ENCODE measurements at regions not wholly inside any gene's neighbourhood (a gene's known extent, or its start where the extent isn't known, plus 50 kb on each side); places are given as distances from the start of the nearest gene placed in this dataset.

DNA sequence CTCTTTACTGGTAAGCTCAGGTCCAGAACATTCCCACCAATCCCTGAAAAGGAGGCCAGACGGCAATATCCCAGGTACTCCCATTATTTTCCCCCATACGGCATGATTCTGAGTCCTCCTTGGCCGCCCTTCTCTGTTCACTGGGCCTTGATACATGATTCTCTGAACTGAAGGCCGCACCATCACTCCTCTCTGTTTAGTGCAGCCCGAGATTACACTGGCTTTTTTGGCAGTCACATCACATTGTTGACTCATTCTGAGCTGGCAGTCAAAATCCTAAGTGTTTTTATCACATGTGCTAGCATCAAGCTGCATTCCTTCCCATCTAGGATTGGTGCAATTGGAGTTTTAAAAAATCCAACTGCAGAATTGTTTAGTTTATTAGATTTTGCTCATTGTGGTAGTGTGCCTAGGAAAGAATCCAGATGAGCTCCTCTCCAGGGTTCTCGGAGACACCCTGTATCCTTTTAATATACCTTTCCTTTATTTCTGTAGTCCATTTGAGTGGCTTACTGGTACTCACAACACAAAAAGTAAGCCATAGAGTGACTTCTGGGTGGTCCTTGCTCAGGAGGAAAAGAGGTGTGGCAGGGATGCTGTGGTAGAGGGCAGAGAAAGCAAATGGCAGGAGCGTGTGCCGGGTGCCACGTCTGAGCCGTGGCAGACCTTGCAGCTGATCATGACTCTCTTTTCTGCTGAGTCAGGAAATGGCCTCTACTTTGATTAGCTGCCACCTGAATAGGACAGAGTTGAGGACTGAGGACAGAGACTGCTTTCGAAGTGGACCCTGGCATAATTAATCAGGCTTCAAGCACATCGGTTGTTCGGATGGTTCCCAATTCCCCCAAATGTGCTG lies 121.1 kb upstream of the IL12B start:
- DNase-seq (ENCODE audit: low read depth), result peak; percentile 87
- no peak overlapping the region for H3K4me3 ChIP-seq (ENCODE audit: low read length)
- TF ChIP-seq, protein P1, sequence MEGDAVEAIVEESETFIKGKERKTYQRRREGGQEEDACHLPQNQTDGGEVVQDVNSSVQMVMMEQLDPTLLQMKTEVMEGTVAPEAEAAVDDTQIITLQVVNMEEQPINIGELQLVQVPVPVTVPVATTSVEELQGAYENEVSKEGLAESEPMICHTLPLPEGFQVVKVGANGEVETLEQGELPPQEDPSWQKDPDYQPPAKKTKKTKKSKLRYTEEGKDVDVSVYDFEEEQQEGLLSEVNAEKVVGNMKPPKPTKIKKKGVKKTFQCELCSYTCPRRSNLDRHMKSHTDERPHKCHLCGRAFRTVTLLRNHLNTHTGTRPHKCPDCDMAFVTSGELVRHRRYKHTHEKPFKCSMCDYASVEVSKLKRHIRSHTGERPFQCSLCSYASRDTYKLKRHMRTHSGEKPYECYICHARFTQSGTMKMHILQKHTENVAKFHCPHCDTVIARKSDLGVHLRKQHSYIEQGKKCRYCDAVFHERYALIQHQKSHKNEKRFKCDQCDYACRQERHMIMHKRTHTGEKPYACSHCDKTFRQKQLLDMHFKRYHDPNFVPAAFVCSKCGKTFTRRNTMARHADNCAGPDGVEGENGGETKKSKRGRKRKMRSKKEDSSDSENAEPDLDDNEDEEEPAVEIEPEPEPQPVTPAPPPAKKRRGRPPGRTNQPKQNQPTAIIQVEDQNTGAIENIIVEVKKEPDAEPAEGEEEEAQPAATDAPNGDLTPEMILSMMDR (IDR thresholded peaks at IDR 0.05; ENCODE audit: insufficient read depth, low read depth, low read length, missing control alignments), result no peak

DNA sequence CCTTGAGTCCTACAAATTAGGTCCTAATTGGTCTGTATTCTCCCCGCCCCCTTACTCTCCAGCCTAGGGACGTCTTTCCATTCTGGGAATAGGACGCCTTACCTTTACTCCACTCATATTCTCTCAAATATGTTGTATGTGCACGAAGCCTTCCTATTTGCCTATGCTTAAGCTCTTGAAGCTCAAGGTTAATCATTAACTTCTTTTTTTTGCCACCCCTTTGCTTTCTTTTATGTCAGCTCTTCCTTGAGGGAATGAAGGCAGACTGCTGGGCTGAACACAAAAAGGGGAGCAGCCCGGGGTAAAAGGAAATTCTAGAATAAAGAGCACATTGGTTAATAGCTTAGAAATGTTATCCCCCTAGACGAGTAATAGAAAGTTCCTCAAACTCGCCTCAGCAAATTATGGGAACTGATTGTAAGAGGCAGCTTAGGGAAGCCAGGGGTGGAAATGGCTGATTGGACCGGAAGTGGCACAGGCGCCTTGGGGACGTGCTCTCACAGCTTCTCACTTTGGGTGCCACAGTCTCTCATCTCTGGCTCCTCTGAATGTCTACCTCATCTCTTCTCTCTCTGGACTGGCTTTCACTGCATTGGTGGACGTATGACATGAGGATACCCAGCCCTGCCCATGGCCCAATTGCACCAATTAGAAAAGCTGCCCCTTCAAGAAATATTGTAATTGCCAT lies 122.3 kb upstream of the IL12B start:
- no peak overlapping the region for H3K4me3 ChIP-seq (ENCODE audit: low read length)
- no peak for DNase-seq (ENCODE audit: low read depth)
- TF ChIP-seq, protein P1 (IDR thresholded peaks at IDR 0.05; ENCODE audit: insufficient read depth, low read depth, low read length, missing control alignments), result no peak

DNA sequence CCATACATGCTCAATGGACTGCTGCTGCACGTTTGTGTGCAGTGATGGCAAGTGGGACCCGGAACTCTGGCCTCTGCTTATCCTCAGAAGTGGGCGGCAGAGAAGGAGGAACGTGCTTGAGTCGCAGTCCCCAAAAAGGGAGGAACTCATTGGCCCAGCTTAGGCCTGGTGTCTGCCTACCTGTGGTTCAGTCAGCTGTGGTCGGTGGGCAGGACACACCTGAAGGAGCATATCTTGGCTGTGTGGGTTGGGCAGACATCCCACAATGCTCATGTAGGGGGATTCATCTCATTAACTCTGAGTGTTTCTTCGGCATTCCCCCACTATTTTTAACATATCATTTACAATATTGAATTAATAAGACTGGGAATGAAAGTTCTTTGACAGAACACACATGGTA lies 122.9 kb upstream of the IL12B start:
- TF ChIP-seq, protein P1 (IDR thresholded peaks at IDR 0.05; ENCODE audit: insufficient read depth, low read depth, low read length, missing control alignments), result no peak
- DNase-seq (ENCODE audit: low read depth), result no peak
- no peak overlapping the region for H3K4me3 ChIP-seq (ENCODE audit: low read length)

DNA sequence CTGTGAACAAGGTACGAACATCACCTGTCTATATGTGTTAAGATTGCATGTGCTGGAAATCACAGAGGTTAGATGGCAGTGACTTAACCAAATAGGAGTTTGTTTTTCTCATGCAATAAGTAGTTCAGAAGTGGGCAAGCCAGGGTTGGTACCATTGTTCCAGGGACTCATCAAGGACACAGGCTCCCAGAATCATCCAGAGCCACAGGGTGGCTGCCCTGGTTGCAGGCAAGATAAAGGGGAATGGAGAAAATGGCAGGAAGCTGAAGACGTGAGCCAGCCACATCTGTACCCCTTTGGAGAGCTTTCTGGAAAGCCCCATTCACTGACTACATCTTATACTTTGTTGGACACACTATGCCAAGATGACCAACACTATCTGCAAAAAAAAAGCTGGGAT lies 126.0 kb upstream of the IL12B start:
- no peak overlapping the region for H3K4me3 ChIP-seq (ENCODE audit: low read length)
- TF ChIP-seq, protein P1 (IDR thresholded peaks at IDR 0.05; ENCODE audit: insufficient read depth, low read depth, low read length, missing control alignments), result no peak
- no peak for DNase-seq (ENCODE audit: low read depth)

DNA sequence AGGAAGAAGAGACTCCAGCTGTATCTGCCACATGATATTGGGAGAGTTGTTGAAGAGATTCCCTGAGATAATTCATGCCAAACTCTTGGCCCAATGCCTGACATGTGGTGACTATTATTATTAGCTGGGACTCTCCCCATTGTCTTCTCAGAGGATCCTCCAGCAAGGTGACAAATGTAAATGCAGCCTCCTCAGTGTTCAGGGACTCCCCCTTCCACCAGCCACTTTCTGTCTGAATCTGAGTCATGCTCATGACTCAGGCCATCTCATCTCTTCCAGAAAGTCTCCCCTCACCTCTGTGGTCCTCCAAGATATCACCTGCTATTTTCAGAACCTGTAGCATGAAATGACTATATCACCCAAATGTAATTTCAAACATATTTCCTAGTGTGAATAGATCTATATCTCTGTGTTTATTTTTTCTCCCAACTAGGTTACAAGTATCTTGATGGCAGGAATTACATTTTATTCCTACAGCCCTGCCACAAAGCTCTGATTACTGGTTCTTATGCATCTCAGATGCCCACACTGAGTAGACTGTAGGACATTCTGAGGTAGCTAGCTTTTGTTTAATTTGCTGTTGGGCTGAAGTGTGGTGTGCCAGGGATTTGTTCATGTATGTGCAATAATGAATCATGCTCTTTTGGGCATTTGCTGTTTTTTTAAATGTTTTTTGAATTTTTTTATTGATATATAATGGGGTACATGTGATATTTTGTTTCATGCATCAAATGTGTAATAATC lies 126.6 kb upstream of the IL12B start:
- DNase-seq (ENCODE audit: low read depth), result peak; percentile 74
- no peak overlapping the region for H3K4me3 ChIP-seq (ENCODE audit: low read length)
- TF ChIP-seq, protein P1 (IDR thresholded peaks at IDR 0.05; ENCODE audit: insufficient read depth, low read depth, low read length, missing control alignments), result no peak

DNA sequence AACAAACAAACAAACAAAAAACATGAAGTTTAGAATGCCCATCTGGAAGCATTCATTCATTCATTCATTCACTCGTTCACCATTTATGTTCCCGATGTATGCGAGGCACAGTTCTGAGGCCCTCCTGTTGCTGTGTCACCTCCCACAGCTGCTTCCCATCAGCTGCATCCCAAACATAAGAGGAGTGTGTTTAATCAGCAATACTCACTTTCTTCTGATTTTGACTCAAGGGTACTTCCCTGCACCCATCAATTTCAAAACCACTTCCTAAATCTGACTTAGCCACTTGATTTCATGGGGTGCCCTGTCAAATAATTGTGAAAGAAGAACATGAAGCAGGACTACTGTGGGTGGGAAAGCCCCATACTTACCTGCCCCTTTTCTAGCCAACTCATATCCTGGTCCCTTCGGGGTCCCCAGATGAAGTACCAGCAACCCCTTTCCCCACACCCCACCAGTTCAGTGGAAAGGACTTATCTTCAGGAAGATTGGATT lies 128.0 kb upstream of the IL12B start:
- H3K4me3 ChIP-seq (ENCODE audit: low read length), result no peak overlapping the region
- DNase-seq (ENCODE audit: low read depth), result no peak
- TF ChIP-seq, protein P1 (IDR thresholded peaks at IDR 0.05; ENCODE audit: insufficient read depth, low read depth, low read length, missing control alignments), result no peak
